ENCODE measurements at regions not wholly inside any gene's neighbourhood (a gene's known extent, or its start where the extent isn't known, plus 50 kb on each side); places are given as distances from the start of the nearest gene placed in this dataset.

- TF ChIP-seq CTCF (conservative IDR thresholded peaks at IDR 0.05 in 1 of 2, IDR thresholded peaks at IDR 0.05 in 1 of 2; ENCODE audit: low read depth in 1 of 2, low read length in 2 of 2) (no peak), EZH2 (IDR thresholded peaks at IDR 0.05; ENCODE audit: low read length, missing control alignments) (no peak)
- H3K9me3 ChIP-seq (ENCODE audit: control insufficient read depth, insufficient read depth, low read depth, low read length): no peaks in the 10 kb centered on the region
- H3K4me1 ChIP-seq (ENCODE audit: control insufficient read depth, extremely low read depth, insufficient read depth, low read length): no peaks in the 10 kb centered on the region
- no peak overlapping the region for H3K9ac ChIP-seq (ENCODE audit: insufficient read depth, low read length)
- no peaks in the 10 kb centered on the region for H3K27me3 ChIP-seq (ENCODE audit: control insufficient read depth, insufficient read depth, low read length)
- no peak overlapping the region for H2AFZ ChIP-seq (ENCODE audit: low read length)
- no peak overlapping the region for H3K27ac ChIP-seq (ENCODE audit: insufficient read depth, low read length)
- no peak for DNase-seq (ENCODE audit: low read depth in 2 of 2)
- H3K4me2 ChIP-seq (ENCODE audit: extremely low read depth, insufficient read depth, low read length): no peak overlapping the region
- no peaks in the 10 kb centered on the region for H3K79me2 ChIP-seq (ENCODE audit: control insufficient read depth, insufficient read depth, low read length)
- no peaks in the 10 kb centered on the region for H3K36me3 ChIP-seq (ENCODE audit: control insufficient read depth, insufficient read depth, low read length)
- no peak overlapping the region for H3K4me3 ChIP-seq (replicated peaks in 1 of 4; ENCODE audit: control extremely low read depth in 1 of 4, insufficient read depth in 1 of 4, low read depth in 3 of 4, low read length in 4 of 4)
- no peaks in the 10 kb centered on the region for H4K20me1 ChIP-seq (ENCODE audit: control insufficient read depth, extremely low read depth, insufficient read depth, low read length)
Observed at GRCh38 chr5:143671674-143672569, 140.0 kb upstream of the HMHB1 start.

- TF ChIP-seq CTCF (conservative IDR thresholded peaks at IDR 0.05 in 1 of 2, IDR thresholded peaks at IDR 0.05 in 1 of 2; ENCODE audit: low read depth in 1 of 2, low read length in 2 of 2): no peak
- TF ChIP-seq EZH2 (IDR thresholded peaks at IDR 0.05; ENCODE audit: low read length, missing control alignments): no peak
- Histone ChIP-seq H3K9ac (ENCODE audit: insufficient read depth, low read length) (no peak overlapping the region), H3K4me2 (ENCODE audit: extremely low read depth, insufficient read depth, low read length) (no peak overlapping the region), H4K20me1 (ENCODE audit: control insufficient read depth, extremely low read depth, insufficient read depth, low read length) (no peaks in the 10 kb centered on the region), H3K9me3 (ENCODE audit: control insufficient read depth, insufficient read depth, low read depth, low read length) (no peaks in the 10 kb centered on the region), H3K4me3 (replicated peaks in 1 of 4; ENCODE audit: control extremely low read depth in 1 of 4, insufficient read depth in 1 of 4, low read depth in 3 of 4, low read length in 4 of 4) (no peak overlapping the region), H3K36me3 (ENCODE audit: control insufficient read depth, insufficient read depth, low read length) (no peaks in the 10 kb centered on the region), H3K4me1 (ENCODE audit: control insufficient read depth, extremely low read depth, insufficient read depth, low read length) (no peaks in the 10 kb centered on the region), H3K27me3 (ENCODE audit: control insufficient read depth, insufficient read depth, low read length) (no peaks in the 10 kb centered on the region), H2AFZ (ENCODE audit: low read length) (no peak overlapping the region), H3K79me2 (ENCODE audit: control insufficient read depth, insufficient read depth, low read length) (no peaks in the 10 kb centered on the region), H3K27ac (ENCODE audit: insufficient read depth, low read length) (no peak overlapping the region)
- DNase-seq (ENCODE audit: low read depth in 2 of 2): no peak
Observed at GRCh38 chr5:143671021-143671420, 140.9 kb upstream of the HMHB1 start.

- no peak overlapping the region for H3K27ac ChIP-seq (ENCODE audit: insufficient read depth, low read length)
- H3K36me3 ChIP-seq (ENCODE audit: control insufficient read depth, insufficient read depth, low read length): no peaks in the 10 kb centered on the region
- H3K4me1 ChIP-seq (ENCODE audit: control insufficient read depth, extremely low read depth, insufficient read depth, low read length): no peaks in the 10 kb centered on the region
- no peaks in the 10 kb centered on the region for H3K27me3 ChIP-seq (ENCODE audit: control insufficient read depth, insufficient read depth, low read length)
- H3K9me3 ChIP-seq (ENCODE audit: control insufficient read depth, insufficient read depth, low read depth, low read length): no peaks in the 10 kb centered on the region
- TF ChIP-seq CTCF (conservative IDR thresholded peaks at IDR 0.05 in 1 of 2, IDR thresholded peaks at IDR 0.05 in 1 of 2; ENCODE audit: low read depth in 1 of 2, low read length in 2 of 2) (no peak), EZH2 (IDR thresholded peaks at IDR 0.05; ENCODE audit: low read length, missing control alignments) (no peak)
- H3K9ac ChIP-seq (ENCODE audit: insufficient read depth, low read length): no peak overlapping the region
- no peak overlapping the region for H2AFZ ChIP-seq (ENCODE audit: low read length)
- no peaks in the 10 kb centered on the region for H4K20me1 ChIP-seq (ENCODE audit: control insufficient read depth, extremely low read depth, insufficient read depth, low read length)
- no peak overlapping the region for H3K4me3 ChIP-seq (replicated peaks in 1 of 4; ENCODE audit: control extremely low read depth in 1 of 4, insufficient read depth in 1 of 4, low read depth in 3 of 4, low read length in 4 of 4)
- no peak overlapping the region for H3K4me2 ChIP-seq (ENCODE audit: extremely low read depth, insufficient read depth, low read length)
- H3K79me2 ChIP-seq (ENCODE audit: control insufficient read depth, insufficient read depth, low read length): no peaks in the 10 kb centered on the region
- no peak for DNase-seq (ENCODE audit: low read depth in 2 of 2)
Observed at GRCh38 chr5:143665866-143666265, 146.1 kb upstream of the HMHB1 start.

All from fibroblast of lung (primary cell).